Endothelial cell of umbilical vein (primary cell): ENCODE measurements at regions not wholly inside any gene's neighbourhood (a gene's known extent, or its start where the extent isn't known, plus 50 kb on each side); places are given as distances from the start of the nearest gene placed in this dataset.

ENCODE experiments used
- CTCF ChIP-seq, 2 donors: IDR thresholded peaks; 1 replicate in 1 of 2; 2 replicates in 1 of 2; pipeline ENCODE4 v1.5.1; 2011; ENCODE audit warnings: low read length in 2 of 2, mild to moderate bottlenecking in 2 of 2, moderate library complexity in 2 of 2, control low read depth in 1 of 2, inconsistent platforms in 1 of 2, low read depth in 1 of 2; ENCODE audit not compliant: insufficient read depth in 1 of 2; ENCODE audit errors: extremely low read depth in 1 of 2
- EZH2 ChIP-seq: IDR thresholded peaks from 2 replicates; pipeline ENCODE4 v1.6.1; 2012; ENCODE audit warnings: borderline replicate concordance, low read depth, mild to moderate bottlenecking, moderate library complexity, low read length, inconsistent platforms; ENCODE audit not compliant: severe bottlenecking
- JUN ChIP-seq: IDR thresholded peaks from 2 replicates; pipeline ENCODE4 v1.6.1; 2011; ENCODE audit warnings: borderline replicate concordance, low read depth; ENCODE audit not compliant: insufficient read length, insufficient read depth
- POLR2A ChIP-seq: IDR thresholded peaks from 2 replicates; pipeline ENCODE4 v1.6.1; 2012; ENCODE audit warnings: low read depth, mild to moderate bottlenecking, control low read depth, low read length

- no peak for TF ChIP-seq POLR2A
- TF ChIP-seq CTCF (IDR thresholded peaks at IDR 0.05; ENCODE audit: extremely low read depth in 1 of 2, insufficient read depth in 1 of 2, low read depth in 1 of 2, low read length in 2 of 2), result no peak
- TF ChIP-seq EZH2, result no peak
- no peak for TF ChIP-seq JUN
These were observed 113.1 kb upstream of the RGS18 start for GRCh38 chr1:192045131-192045530.
